Ovary (tissue), 7 donors: ENCODE measurements at regions not wholly inside any gene's neighbourhood (a gene's known extent, or its start where the extent isn't known, plus 50 kb on each side); places are given as distances from the start of the nearest gene placed in this dataset.
"Not testable (repeated sequence)": the region's sequence is repeated elsewhere in the genome, so short reads cannot be mapped to it uniquely, and the experiment has no call there.

Experiments
- DNase-seq, 5 donors: peaks; one replicate each; pipeline ENCODE4 v3.0.0-alpha.2; 2019 to 2020
- H3K27ac ChIP-seq, 2 donors: fragments of 200-600 bp; one replicate each; pipeline versions ENCODE4 v1.5.1 to v1.8.0; 2019 to 2022
- H3K27me3 ChIP-seq: fragments of 200-600 bp; one replicate; pipeline ENCODE4 v1.8.0; 2022
- H3K36me3 ChIP-seq: fragments of 200-600 bp; sonication (generic); one replicate; pipeline ENCODE4 v1.5.1; 2019
- H3K4me1 ChIP-seq: one replicate; pipeline ENCODE4 v1.8.1; 2013; ENCODE audit warnings: mild to moderate bottlenecking, moderate library complexity; ENCODE audit not compliant: insufficient read depth
- H3K4me3 ChIP-seq: fragments of 200-600 bp; sonication (generic); one replicate; pipeline ENCODE4 v1.5.1; 2017
- H3K9me3 ChIP-seq, 2 donors: fragments of 200-600 bp in 1 of 2; sonication (generic) in 1 of 2; one replicate each; pipeline versions ENCODE4 v1.5.1 to v1.8.1; 2013 to 2019; ENCODE audit warnings: mild to moderate bottlenecking in 1 of 2, moderate library complexity in 1 of 2
- CTCF ChIP-seq, 3 donors: fragments of 450-650 bp in 2 of 3; fragments of 200-600 bp in 1 of 3; IDR thresholded peaks; one replicate each; pipeline versions ENCODE4 v1.5.1 to v1.8.0; 2016 to 2022; ENCODE audit warnings: antibody characterized with exemption in 3 of 3, mild to moderate bottlenecking in 1 of 3
- EP300 ChIP-seq: sonication (generic); formaldehyde crosslinking; IDR thresholded peaks from one replicate; pipeline ENCODE4 v1.6.1; 2017; ENCODE audit warnings: antibody characterized with exemption
- POLR2A ChIP-seq: fragments of 450-650 bp; IDR thresholded peaks from one replicate; pipeline ENCODE4 v1.6.1; 2017; ENCODE audit warnings: antibody characterized with exemption, mild to moderate bottlenecking, moderate library complexity
- WGBS, 3 donors: extraction: QIAGEN DNeasy Blood & Tissue Kit in 1 of 3; methylation state at CpG; one replicate each; pipeline versions ENCODE4 v1.1.5 to v1.1.7; 2013 to 2017; 5-methylcytosine and 5-hydroxymethylcytosine counted together
- intact Hi-C, 4 donors: fragments of 100-400 bp; cut with DNase I; formaldehyde crosslinking; loops; one replicate each; pipeline versions ENCODE4 v1.11.0 to v1.15.1; 2022 to 2023
- donor health status: DM: no; HTN: no; CAD: no; lungs with moderate emphysema.
- donor health status: DM: no; HTN: no; CAD: no.
- donor health status: Bipolar disorder and iron deficiency.
- donor health status: DM: no; HTN: no; CAD: no.
- donor health status: DM: yes; HTN: yes; CAD: no.

DNA sequence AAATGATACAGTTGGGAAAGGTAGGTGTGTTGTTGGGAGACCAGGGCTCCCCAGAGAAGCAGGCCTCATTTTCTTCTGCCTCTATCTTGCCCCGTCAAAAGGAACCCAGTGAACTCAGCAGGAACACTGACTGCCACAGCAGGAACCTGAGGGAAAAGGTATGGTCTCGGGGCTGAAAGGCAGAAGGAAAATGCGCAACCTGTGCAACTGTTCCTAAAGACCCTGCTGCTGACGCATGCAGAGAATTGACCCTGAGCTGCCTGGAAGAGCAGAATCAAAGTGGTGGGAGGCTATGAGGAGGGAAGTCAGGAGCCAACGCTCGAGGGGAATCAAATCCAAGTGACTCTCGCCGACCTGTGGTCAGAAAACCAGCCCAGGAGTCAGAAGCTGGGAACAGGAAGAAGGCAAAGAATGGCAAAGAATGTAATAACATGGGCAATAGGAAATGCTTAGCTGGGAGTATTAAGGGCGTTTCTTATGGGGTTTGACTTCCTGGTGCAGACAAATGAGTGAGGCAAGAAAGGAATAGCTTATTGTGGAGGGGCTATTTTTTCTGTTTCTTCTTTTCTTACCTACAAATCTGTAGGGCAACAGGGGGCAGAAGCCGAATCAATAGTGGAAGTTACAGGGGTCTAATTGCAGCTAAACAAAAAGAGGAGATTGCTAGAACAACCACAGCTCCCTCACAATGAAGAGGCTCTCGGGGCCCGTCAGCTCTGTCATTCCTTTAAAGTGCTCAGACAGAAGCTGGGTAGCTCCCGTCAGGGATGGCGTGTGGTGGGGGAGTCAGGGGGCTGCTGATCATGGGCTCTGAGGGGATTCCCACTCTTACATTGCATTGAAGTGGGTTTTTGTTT, 65.4 kb upstream of the DLG1 start:
- TF ChIP-seq POLR2A (no peak), EP300 (no peak), CTCF (IDR thresholded peaks at IDR 0.05) (no peak)
- no peaks in the 10 kb centered on the region for H3K27me3 ChIP-seq
- H3K9me3 ChIP-seq, result no peaks in the 10 kb centered on the region
- H3K4me3 ChIP-seq, result no peak overlapping the region
- intact Hi-C loops, result no loop called here
- no peak for DNase-seq
- H3K4me1 ChIP-seq, result no peaks in the 10 kb centered on the region
- H3K27ac ChIP-seq, result no peak overlapping the region
- H3K36me3 ChIP-seq, result no peaks in the 10 kb centered on the region
- WGBS, 3 donors, result 85 to 89% (median 85%) methylated on average over 14 of the region's 14 CpGs

DNA sequence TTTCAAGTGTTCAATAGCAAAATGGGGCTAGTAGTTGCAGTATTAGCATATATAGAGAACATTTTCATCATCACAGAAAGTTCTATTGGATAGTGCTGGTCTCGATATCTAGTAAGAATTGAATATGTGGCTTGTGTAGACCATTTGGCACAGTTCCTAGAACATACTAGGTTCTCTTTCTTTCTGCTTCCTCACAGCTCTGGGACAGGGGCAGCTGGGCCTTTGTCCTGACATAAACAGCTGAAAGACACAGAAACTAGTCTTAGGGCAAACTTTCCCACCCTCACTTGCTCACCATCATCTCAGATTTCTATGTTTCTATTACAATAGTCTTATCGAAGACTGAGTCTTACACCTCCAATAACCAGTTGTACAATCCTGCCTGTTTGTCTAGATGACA, 63.7 kb upstream of the DLG1 start:
- WGBS, 3 donors, result 88% methylated on average over 2 of the region's 2 CpGs
- DNase-seq, result no peak
- no peak for TF ChIP-seq EP300
- no peak for TF ChIP-seq POLR2A
- no peak for TF ChIP-seq CTCF (IDR thresholded peaks at IDR 0.05)
- Histone ChIP-seq H3K4me3 (no peak overlapping the region), H3K36me3 (no peaks in the 10 kb centered on the region), H3K27me3 (no peaks in the 10 kb centered on the region), H3K4me1 (no peaks in the 10 kb centered on the region), H3K27ac (no peak overlapping the region), H3K9me3 (no peaks in the 10 kb centered on the region)
- intact Hi-C loops, result no loop called here

DNA sequence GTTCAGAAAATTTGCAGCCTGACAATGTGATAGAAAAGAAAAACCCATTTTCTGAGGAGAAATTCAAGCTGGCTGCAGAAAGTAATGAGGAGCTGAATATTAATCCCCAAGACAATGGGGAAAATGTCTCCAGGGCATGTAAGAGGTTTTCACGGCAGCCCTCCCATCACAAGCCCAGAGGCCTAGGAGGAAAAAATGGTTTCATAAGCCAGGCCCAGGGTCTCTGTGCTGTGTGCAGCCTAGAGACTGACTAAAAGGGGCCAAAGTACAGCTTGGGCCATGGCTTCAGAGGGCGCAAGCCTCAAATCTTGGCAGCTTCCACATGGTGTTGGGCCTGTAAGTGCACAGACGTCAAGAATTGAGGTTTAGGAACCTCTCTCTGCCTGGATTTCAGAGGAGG, 61.7 kb upstream of the DLG1 start:
- H3K27ac ChIP-seq, H3K27me3 ChIP-seq, H3K4me1 ChIP-seq, intact Hi-C loops, DNase-seq, H3K9me3 ChIP-seq, H3K36me3 ChIP-seq, H3K4me3 ChIP-seq: not testable (repeated sequence)
- WGBS, 3 donors, result 92 to 99% (median 97%) methylated on average over 3 of the region's 3 CpGs

- WGBS, 3 donors, result 94 to 96% (median 94%) methylated on average over 3 of the region's 3 CpGs
- intact Hi-C loops, DNase-seq, H3K9me3 ChIP-seq, H3K4me3 ChIP-seq, H3K36me3 ChIP-seq, H3K27ac ChIP-seq, H3K27me3 ChIP-seq, H3K4me1 ChIP-seq: not testable (repeated sequence)
These were observed 61.1 kb upstream of the DLG1 start for GRCh38 chr3:197359476-197359875.

- no peaks in the 10 kb centered on the region for H3K9me3 ChIP-seq
- 93 to 98% (median 97%) methylated on average over 5 of the region's 5 CpGs for WGBS, 3 donors
- H3K36me3 ChIP-seq, result no peaks in the 10 kb centered on the region
- no peak for TF ChIP-seq POLR2A
- TF ChIP-seq CTCF (IDR thresholded peaks at IDR 0.05), result no peak
- no peak for TF ChIP-seq EP300
- no peaks in the 10 kb centered on the region for H3K27me3 ChIP-seq
- intact Hi-C loops, result no loop called here
- H3K4me3 ChIP-seq, result no peak overlapping the region
- H3K27ac ChIP-seq, result no peak overlapping the region
- peaks cover 11% of the 10 kb centered on the region for H3K4me1 ChIP-seq
- DNase-seq, result no peak
These were observed 58.3 kb upstream of the DLG1 start for GRCh38 chr3:197356741-197357140.
